ENCODE measurements at regions not wholly inside any gene's neighbourhood (a gene's known extent, or its start where the extent isn't known, plus 50 kb on each side); places are given as distances from the start of the nearest gene placed in this dataset.

GRCh38 chr10:28186461-28186860 is 116.4 kb downstream of the MPP7 start:
- H3K36me3 ChIP-seq (replicated peaks; ENCODE audit: insufficient read depth, low read length) = no peaks in the 10 kb centered on the region
- no peaks in the 10 kb centered on the region for H4K20me1 ChIP-seq (ENCODE audit: insufficient read depth, low read length)
- DNase-seq = no peak
- H3K4me2 ChIP-seq (ENCODE audit: low read depth, low read length) = no peak overlapping the region
- no peak overlapping the region for H2AFZ ChIP-seq (ENCODE audit: low read length)
- no peak overlapping the region for H3K9ac ChIP-seq (ENCODE audit: low read length)
- no peak overlapping the region for H3K4me3 ChIP-seq (ENCODE audit: low read length)
- TF ChIP-seq EZH2 (optimal IDR thresholded peaks at IDR 0.05; ENCODE audit: low read depth, low read length) (no peak), CTCF (IDR thresholded peaks at IDR 0.05; ENCODE audit: low read length) (no peak), EZH2phosphoT487 (IDR thresholded peaks at IDR 0.05; ENCODE audit: low read length) (no peak)
- H3K9me2 ChIP-seq (replicated peaks; ENCODE audit: insufficient read depth, low read length) = no peaks in the 10 kb centered on the region
- H3K27ac ChIP-seq (ENCODE audit: low read length) = no peak overlapping the region
- H3K9me3 ChIP-seq (replicated peaks; ENCODE audit: insufficient read depth, low read length) = no peaks in the 10 kb centered on the region
- H3F3A ChIP-seq (ENCODE audit: insufficient read depth, low read length) = no peaks in the 10 kb centered on the region
- no peaks in the 10 kb centered on the region for H3K4me1 ChIP-seq (ENCODE audit: low read length)
- no peaks in the 10 kb centered on the region for H3K79me2 ChIP-seq (ENCODE audit: low read length)
- no peaks in the 10 kb centered on the region for H3K27me3 ChIP-seq (replicated peaks; ENCODE audit: insufficient read depth, low read length)

- Histone ChIP-seq H2AFZ (ENCODE audit: low read length) (no peak overlapping the region), H3F3A (ENCODE audit: insufficient read depth, low read length) (no peaks in the 10 kb centered on the region), H3K36me3 (replicated peaks; ENCODE audit: insufficient read depth, low read length) (no peaks in the 10 kb centered on the region), H3K4me3 (ENCODE audit: low read length) (no peak overlapping the region), H3K4me2 (ENCODE audit: low read depth, low read length) (no peak overlapping the region), H4K20me1 (ENCODE audit: insufficient read depth, low read length) (no peaks in the 10 kb centered on the region), H3K79me2 (ENCODE audit: low read length) (no peaks in the 10 kb centered on the region), H3K4me1 (ENCODE audit: low read length) (no peaks in the 10 kb centered on the region), H3K27ac (ENCODE audit: low read length) (no peak overlapping the region), H3K9me2 (replicated peaks; ENCODE audit: insufficient read depth, low read length) (no peaks in the 10 kb centered on the region), H3K9me3 (replicated peaks; ENCODE audit: insufficient read depth, low read length) (no peaks in the 10 kb centered on the region), H3K9ac (ENCODE audit: low read length) (no peak overlapping the region), H3K27me3 (replicated peaks; ENCODE audit: insufficient read depth, low read length) (no peaks in the 10 kb centered on the region)
- TF ChIP-seq EZH2phosphoT487 (IDR thresholded peaks at IDR 0.05; ENCODE audit: low read length) (no peak), EZH2 (optimal IDR thresholded peaks at IDR 0.05; ENCODE audit: low read depth, low read length) (no peak), CTCF (IDR thresholded peaks at IDR 0.05; ENCODE audit: low read length) (no peak)
- DNase-seq = no peak
These were observed 118.1 kb downstream of the MPP7 start for GRCh38 chr10:28184810-28185209.

- no peaks in the 10 kb centered on the region for H3K27me3 ChIP-seq (replicated peaks; ENCODE audit: insufficient read depth, low read length)
- TF ChIP-seq EZH2phosphoT487 (IDR thresholded peaks at IDR 0.05; ENCODE audit: low read length) = no peak
- TF ChIP-seq EZH2 (optimal IDR thresholded peaks at IDR 0.05; ENCODE audit: low read depth, low read length) = no peak
- TF ChIP-seq CTCF (IDR thresholded peaks at IDR 0.05; ENCODE audit: low read length) = no peak
- no peak for DNase-seq
- H3K4me2 ChIP-seq (ENCODE audit: low read depth, low read length) = no peak overlapping the region
- no peaks in the 10 kb centered on the region for H3K9me3 ChIP-seq (replicated peaks; ENCODE audit: insufficient read depth, low read length)
- H3K27ac ChIP-seq (ENCODE audit: low read length) = no peak overlapping the region
- no peaks in the 10 kb centered on the region for H3K9me2 ChIP-seq (replicated peaks; ENCODE audit: insufficient read depth, low read length)
- H3K79me2 ChIP-seq (ENCODE audit: low read length) = no peaks in the 10 kb centered on the region
- no peaks in the 10 kb centered on the region for H3F3A ChIP-seq (ENCODE audit: insufficient read depth, low read length)
- no peak overlapping the region for H3K9ac ChIP-seq (ENCODE audit: low read length)
- no peak overlapping the region for H3K4me3 ChIP-seq (ENCODE audit: low read length)
- H4K20me1 ChIP-seq (ENCODE audit: insufficient read depth, low read length) = no peaks in the 10 kb centered on the region
- H3K36me3 ChIP-seq (replicated peaks; ENCODE audit: insufficient read depth, low read length) = no peaks in the 10 kb centered on the region
- H2AFZ ChIP-seq (ENCODE audit: low read length) = no peak overlapping the region
- peaks cover 17% of the 10 kb centered on the region for H3K4me1 ChIP-seq (ENCODE audit: low read length)
These were observed 121.3 kb downstream of the MPP7 start for GRCh38 chr10:28181478-28182096.

All from MM.1S (cell line).